WI38 (cell line): ENCODE measurements at regions not wholly inside any gene's neighbourhood (a gene's known extent, or its start where the extent isn't known, plus 50 kb on each side); places are given as distances from the start of the nearest gene placed in this dataset.

Experiments
- H3K4me3 ChIP-seq: 2 replicates; pipeline ENCODE4 v1.5.1; 2011; ENCODE audit warnings: low read depth, mild to moderate bottlenecking, control low read depth, low read length
- TF ChIP-seq, protein P1 (sequence below): IDR thresholded peaks from 2 replicates; pipeline ENCODE4 v1.5.1; 2012; ENCODE audit warnings: low read depth, mild to moderate bottlenecking, control low read depth, low read length

DNA sequence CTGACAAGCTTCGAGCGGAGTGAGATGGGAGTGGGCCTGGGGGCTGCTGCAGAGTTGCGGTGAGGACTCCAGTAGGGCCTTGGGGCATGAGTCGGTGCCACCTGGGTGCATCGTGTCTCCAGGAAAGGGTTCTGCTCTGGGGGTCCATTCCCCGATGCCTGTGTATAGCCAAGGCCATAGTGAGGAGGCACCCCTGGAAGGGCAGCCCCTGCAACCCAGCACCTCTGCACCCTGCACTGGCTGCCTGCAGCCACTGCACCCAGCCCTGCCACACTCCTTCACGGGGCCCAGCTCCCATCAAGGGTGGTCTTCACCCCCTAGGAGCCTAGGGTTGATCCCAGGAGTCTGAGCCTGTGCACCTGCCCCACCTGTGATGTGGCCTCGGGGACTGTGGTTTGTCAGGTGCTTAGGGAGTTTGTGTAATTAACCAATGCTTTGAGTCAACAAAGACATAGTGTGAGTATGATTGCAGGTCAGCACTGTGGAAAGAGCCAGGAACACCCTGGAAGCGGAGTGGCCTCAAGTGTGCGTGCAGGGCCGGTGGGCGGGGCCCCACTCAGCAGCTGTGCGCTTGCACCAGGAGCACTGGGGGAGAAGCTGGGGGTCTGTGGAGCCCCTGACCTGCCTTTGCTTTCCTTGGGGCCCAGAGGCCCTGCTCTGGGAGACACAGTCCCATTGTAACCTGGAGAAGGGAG is 1299.3 kb downstream of the BRD1 start:
- TF ChIP-seq, protein P1, sequence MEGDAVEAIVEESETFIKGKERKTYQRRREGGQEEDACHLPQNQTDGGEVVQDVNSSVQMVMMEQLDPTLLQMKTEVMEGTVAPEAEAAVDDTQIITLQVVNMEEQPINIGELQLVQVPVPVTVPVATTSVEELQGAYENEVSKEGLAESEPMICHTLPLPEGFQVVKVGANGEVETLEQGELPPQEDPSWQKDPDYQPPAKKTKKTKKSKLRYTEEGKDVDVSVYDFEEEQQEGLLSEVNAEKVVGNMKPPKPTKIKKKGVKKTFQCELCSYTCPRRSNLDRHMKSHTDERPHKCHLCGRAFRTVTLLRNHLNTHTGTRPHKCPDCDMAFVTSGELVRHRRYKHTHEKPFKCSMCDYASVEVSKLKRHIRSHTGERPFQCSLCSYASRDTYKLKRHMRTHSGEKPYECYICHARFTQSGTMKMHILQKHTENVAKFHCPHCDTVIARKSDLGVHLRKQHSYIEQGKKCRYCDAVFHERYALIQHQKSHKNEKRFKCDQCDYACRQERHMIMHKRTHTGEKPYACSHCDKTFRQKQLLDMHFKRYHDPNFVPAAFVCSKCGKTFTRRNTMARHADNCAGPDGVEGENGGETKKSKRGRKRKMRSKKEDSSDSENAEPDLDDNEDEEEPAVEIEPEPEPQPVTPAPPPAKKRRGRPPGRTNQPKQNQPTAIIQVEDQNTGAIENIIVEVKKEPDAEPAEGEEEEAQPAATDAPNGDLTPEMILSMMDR = no peak
- H3K4me3 ChIP-seq = no peak overlapping the region

DNA sequence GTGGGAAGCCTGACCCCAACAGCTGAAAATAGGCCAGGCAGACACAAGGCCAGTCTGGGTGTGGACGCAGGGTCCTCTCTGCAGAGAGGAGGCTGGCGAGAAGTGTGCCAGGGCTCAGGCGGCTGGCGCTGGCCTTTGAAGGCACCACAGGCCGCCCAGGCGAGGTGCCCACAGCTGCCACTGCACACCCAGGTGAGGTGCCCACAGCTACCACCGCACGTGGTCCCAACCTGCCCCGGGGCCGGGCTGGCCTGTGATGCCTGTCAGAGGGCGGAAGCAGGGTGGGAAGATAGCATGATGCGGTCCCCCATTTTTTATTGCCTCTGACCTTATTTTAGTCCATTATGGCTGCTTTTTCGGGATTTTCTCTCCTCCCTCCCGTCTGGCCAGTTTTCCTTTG is 1303.9 kb downstream of the BRD1 start:
- H3K4me3 ChIP-seq = no peak overlapping the region
- TF ChIP-seq, protein P1 = no peak

GRCh38 chr22:48523091-48523490 is 1304.6 kb downstream of the BRD1 start:
- TF ChIP-seq, protein P1 = no peak
- no peak overlapping the region for H3K4me3 ChIP-seq

- no peak overlapping the region for H3K4me3 ChIP-seq
- TF ChIP-seq, protein P1 = no peak
These were observed 1305.4 kb downstream of the BRD1 start for GRCh38 chr22:48522271-48522670.

GRCh38 chr22:48520884-48521588 is 1306.6 kb downstream of the BRD1 start:
- no peak overlapping the region for H3K4me3 ChIP-seq
- TF ChIP-seq, protein P1 = no peak

GRCh38 chr22:48520207-48520606 is 1307.5 kb downstream of the BRD1 start:
- H3K4me3 ChIP-seq = no peak overlapping the region
- TF ChIP-seq, protein P1 = no peak
